Hepatocyte (in vitro differentiated cells): ENCODE measurements at regions not wholly inside any gene's neighbourhood (a gene's known extent, or its start where the extent isn't known, plus 50 kb on each side); places are given as distances from the start of the nearest gene placed in this dataset.

ENCODE experiments used
- DNase-seq: peaks from one replicate; pipeline ENCODE4 v3.0.0-alpha.2; 2016; ENCODE audit warnings: low spot score
- H2AFZ ChIP-seq: fragments of 200-600 bp; sonication (generic); 2 replicates; pipeline ENCODE4 v1.6.0; 2016; ENCODE audit warnings: antibody characterized with exemption, mild to moderate bottlenecking
- H3K27ac ChIP-seq: fragments of 200-600 bp; sonication (generic); 2 replicates; pipeline ENCODE4 v1.5.1; 2016; ENCODE audit warnings: mild to moderate bottlenecking
- H3K27me3 ChIP-seq: fragments of 200-600 bp; sonication (generic); 2 replicates; pipeline ENCODE4 v1.6.1; 2016
- H3K36me3 ChIP-seq: fragments of 200-600 bp; sonication (generic); replicated peaks from 2 replicates; pipeline ENCODE4 v1.5.1; 2016; ENCODE audit warnings: low read depth; ENCODE audit not compliant: insufficient read depth
- H3K4me1 ChIP-seq: fragments of 200-600 bp; sonication (generic); 2 replicates; pipeline ENCODE4 v1.5.1; 2016; ENCODE audit warnings: mild to moderate bottlenecking, moderate library complexity; ENCODE audit not compliant: insufficient read depth
- H3K4me2 ChIP-seq: fragments of 200-600 bp; sonication (generic); 2 replicates; pipeline ENCODE4 v1.6.0; 2016
- H3K4me3 ChIP-seq: fragments of 200-600 bp; sonication (generic); 2 replicates; pipeline ENCODE4 v1.5.1; 2016; ENCODE audit warnings: mild to moderate bottlenecking
- H3K79me2 ChIP-seq: fragments of 200-600 bp; sonication (generic); 2 replicates; pipeline ENCODE4 v1.6.0; 2017; ENCODE audit warnings: mild to moderate bottlenecking
- H3K9me2 ChIP-seq: fragments of 200-600 bp; sonication (generic); replicated peaks from 2 replicates; pipeline ENCODE4 v1.6.0; 2017; ENCODE audit warnings: mild to moderate bottlenecking; ENCODE audit not compliant: insufficient read depth
- H3K9me3 ChIP-seq: fragments of 200-600 bp; sonication (generic); 2 replicates; pipeline ENCODE4 v1.5.1; 2016; ENCODE audit warnings: low read depth, mild to moderate bottlenecking
- H4K20me1 ChIP-seq: fragments of 200-600 bp; sonication (generic); 2 replicates; pipeline ENCODE4 v1.6.0; 2016; ENCODE audit warnings: mild to moderate bottlenecking; ENCODE audit not compliant: insufficient read depth, poor library complexity, severe bottlenecking
- CTCF ChIP-seq: fragments of 200-600 bp; sonication (generic); IDR thresholded peaks from 2 replicates; pipeline ENCODE4 v1.5.1; 2016; ENCODE audit warnings: antibody characterized with exemption, mild to moderate bottlenecking; ENCODE audit not compliant: poor library complexity
- EZH2 ChIP-seq: fragments of 200-600 bp; sonication (generic); IDR thresholded peaks from 2 replicates; pipeline ENCODE4 v1.6.1; 2016; ENCODE audit warnings: antibody characterized with exemption, mild to moderate bottlenecking, borderline replicate concordance
- EZH2phosphoT487 ChIP-seq: fragments of 200-600 bp; sonication (generic); IDR thresholded peaks from one replicate; pipeline ENCODE4 v1.6.1; 2018; ENCODE audit warnings: antibody characterized with exemption, mild to moderate bottlenecking, low read depth, moderate library complexity; ENCODE audit not compliant: unreplicated experiment, severe bottlenecking
- WGBS: methylation state at CpG from one replicate; pipeline ENCODE4 v1.1.6; 2016; ENCODE audit warnings: low lambda C conversion rate; ENCODE audit errors: missing lambda C conversion rate; 5-methylcytosine and 5-hydroxymethylcytosine counted together

- Histone ChIP-seq H3K36me3 (no peaks in the 10 kb centered on the region), H3K27ac (no peak overlapping the region), H4K20me1 (no peaks in the 10 kb centered on the region), H3K4me1 (no peaks in the 10 kb centered on the region), H3K9me3 (no peaks in the 10 kb centered on the region), H2AFZ (no peak overlapping the region), H3K4me3 (no peak overlapping the region), H3K27me3 (no peaks in the 10 kb centered on the region), H3K79me2 (no peaks in the 10 kb centered on the region), H3K4me2 (no peak overlapping the region), H3K9me2 (no peaks in the 10 kb centered on the region)
- DNase-seq = no peak
- TF ChIP-seq EZH2 (no peak), EZH2phosphoT487 (no peak), CTCF (no peak)
- WGBS = 58% methylated on average over 3 of the region's 3 CpGs
Observed at GRCh38 chr4:23324021-23324690, 565.7 kb downstream of the PPARGC1A start.

GRCh38 chr4:23323436-23323835, 566.4 kb downstream of the PPARGC1A start:
- Histone ChIP-seq H2AFZ (no peak overlapping the region), H3K4me2 (no peak overlapping the region), H3K9me3 (no peaks in the 10 kb centered on the region), H4K20me1 (no peaks in the 10 kb centered on the region), H3K4me1 (no peaks in the 10 kb centered on the region), H3K27me3 (no peaks in the 10 kb centered on the region), H3K36me3 (no peaks in the 10 kb centered on the region), H3K79me2 (no peaks in the 10 kb centered on the region), H3K4me3 (no peak overlapping the region), H3K9me2 (no peaks in the 10 kb centered on the region), H3K27ac (no peak overlapping the region)
- no peak for DNase-seq
- TF ChIP-seq CTCF = no peak
- no peak for TF ChIP-seq EZH2
- no peak for TF ChIP-seq EZH2phosphoT487
- WGBS = 92% methylated on average over 1 of the region's 1 CpG

GRCh38 chr4:23322732-23323131, 567.1 kb downstream of the PPARGC1A start:
- no peaks in the 10 kb centered on the region for H3K4me1 ChIP-seq
- no peaks in the 10 kb centered on the region for H3K9me2 ChIP-seq
- no peak overlapping the region for H3K4me2 ChIP-seq
- no peaks in the 10 kb centered on the region for H3K9me3 ChIP-seq
- no peak overlapping the region for H3K27ac ChIP-seq
- no peaks in the 10 kb centered on the region for H3K79me2 ChIP-seq
- H3K36me3 ChIP-seq = no peaks in the 10 kb centered on the region
- H3K27me3 ChIP-seq = no peaks in the 10 kb centered on the region
- DNase-seq = no peak
- no peak for TF ChIP-seq CTCF
- no peak for TF ChIP-seq EZH2
- TF ChIP-seq EZH2phosphoT487 = no peak
- H4K20me1 ChIP-seq = no peaks in the 10 kb centered on the region
- no peak overlapping the region for H3K4me3 ChIP-seq
- no peak overlapping the region for H2AFZ ChIP-seq
